Forelimb muscle (tissue), 1 donor: ENCODE measurements at regions not wholly inside any gene's neighbourhood (a gene's known extent, or its start where the extent isn't known, plus 50 kb on each side); places are given as distances from the start of the nearest gene placed in this dataset.
"Not testable (repeated sequence)": the region's sequence is repeated elsewhere in the genome, so short reads cannot be mapped to it uniquely, and the experiment has no call there.

Source experiments
- DNase-seq: peaks from one replicate; pipeline ENCODE4 v3.0.0-alpha.2; 2013; ENCODE audit warnings: low read depth

GRCh38 chr1:47522935-47523834 lies 85.3 kb downstream of the FOXD2 start:
- DNase-seq = no peak

GRCh38 chr1:47523835-47524215 lies 86.0 kb downstream of the FOXD2 start:
- no peak for DNase-seq

GRCh38 chr1:47524272-47524671 lies 86.4 kb downstream of the FOXD2 start:
- DNase-seq = no peak

- no peak for DNase-seq
Observed at GRCh38 chr1:47527653-47528272, 89.9 kb downstream of the FOXD2 start.

- DNase-seq = no peak
Observed at GRCh38 chr1:47529520-47530098, 91.8 kb downstream of the FOXD2 start.

- peak; percentile 48 for DNase-seq
Observed at GRCh38 chr1:47532921-47533792, 95.3 kb downstream of the FOXD2 start.

- DNase-seq = no peak
Observed at GRCh38 chr1:47533793-47534328, 96.0 kb downstream of the FOXD2 start.

GRCh38 chr1:47534436-47534835 lies 96.6 kb downstream of the FOXD2 start:
- DNase-seq = no peak

GRCh38 chr1:47536646-47537118 lies 98.8 kb downstream of the FOXD2 start:
- no peak for DNase-seq

GRCh38 chr1:47537268-47537667 lies 99.4 kb downstream of the FOXD2 start:
- DNase-seq = no peak

- DNase-seq = no peak
Observed at GRCh38 chr1:47537966-47538365, 100.1 kb downstream of the FOXD2 start.

- not testable (repeated sequence) for DNase-seq
Observed at GRCh38 chr1:47538530-47538929, 100.7 kb downstream of the FOXD2 start.

- DNase-seq = not testable (repeated sequence)
Observed at GRCh38 chr1:47541705-47542104, 103.9 kb downstream of the FOXD2 start.

- DNase-seq = not testable (repeated sequence)
Observed at GRCh38 chr1:47543089-47543488, 105.2 kb downstream of the FOXD2 start.

GRCh38 chr1:47545912-47546483 lies 108.2 kb downstream of the FOXD2 start:
- no peak for DNase-seq

- DNase-seq = no peak
Observed at GRCh38 chr1:47547753-47548573, 110.1 kb downstream of the FOXD2 start.

GRCh38 chr1:47548637-47549036 lies 110.8 kb downstream of the FOXD2 start:
- DNase-seq = no peak

GRCh38 chr1:47549532-47549931 lies 111.7 kb downstream of the FOXD2 start:
- DNase-seq = no peak

GRCh38 chr1:47550929-47551328 lies 113.1 kb downstream of the FOXD2 start:
- DNase-seq = no peak

- DNase-seq = no peak
Observed at GRCh38 chr1:47551971-47552528, 114.2 kb downstream of the FOXD2 start.
